HepG2 (cell line): ENCODE measurements at regions not wholly inside any gene's neighbourhood (a gene's known extent, or its start where the extent isn't known, plus 50 kb on each side); places are given as distances from the start of the nearest gene placed in this dataset.

ENCODE experiments used
- ATAC-seq: fragments of 200-7000 bp; cut with Tn5 transposase; 3 replicates; pipeline ENCODE4 v1.9.1; 2020; ENCODE audit warnings: mild to moderate bottlenecking, moderate library complexity
- BruUV-seq: library from RNA; stranded (reverse); fragments of 400-500 nt; replicated peaks from 2 replicates; lab custom pipeline; 2021; lab: Mats Ljungman, UMichigan
- CTCF ChIA-PET: fragments of 300-600 bp; formaldehyde crosslinking; extraction: SDS; loops from one replicate; lab custom pipeline; 2021; ENCODE audit warnings: low total read pairs, inconsistent platforms, low intra/inter-chr PET ratio; lab: Yijun Ruan, JAX
- POLR2A ChIA-PET: fragments of 350-600 bp; sonication (Branson Sonifier 250); formaldehyde crosslinking; loops from one replicate; lab custom pipeline; 2020; ENCODE audit warnings: antibody characterized with exemption, inconsistent platforms; lab: Yijun Ruan, JAX
- DNase-seq: peaks from one replicate; pipeline ENCODE4 v3.0.0-alpha.2; 2015; ENCODE audit warnings: low spot score
- FAIRE-seq: peaks from 3 replicates; lab custom pipeline; 2011; peaks lifted over from hg19 to GRCh38; lab: Jason Lieb, UNC
- H2AFZ ChIP-seq: one replicate; pipeline ENCODE4 v1.6.1; 2011; ENCODE audit warnings: low read length, inconsistent platforms
- H3K27ac ChIP-seq: fragments of 300-600 bp; 3 replicates; pipeline ENCODE4 v1.8.0; 2011; ENCODE audit warnings: mixed run types, mild to moderate bottlenecking, mixed read lengths, low read length, inconsistent platforms; ENCODE audit not compliant: insufficient read depth; ENCODE audit errors: extremely low read length
- H3K27me3 ChIP-seq, 2 experiments: fragments of 200-600 bp in 1 of 2; 2 replicates in 1 of 2; 3 replicates in 1 of 2; pipeline versions ENCODE4 v1.6.0 to v1.8.0; 2011; ENCODE audit warnings: low read length in 2 of 2, mild to moderate bottlenecking in 2 of 2, moderate library complexity in 2 of 2, inconsistent platforms in 1 of 2; ENCODE audit not compliant: insufficient read depth in 2 of 2, control insufficient read depth in 1 of 2
- H3K36me3 ChIP-seq, 2 experiments: fragments of 200-600 bp in 1 of 2; replicated peaks in 1 of 2; 2 replicates in 1 of 2; 3 replicates in 1 of 2; pipeline versions ENCODE4 v1.5.1 to v1.8.0; 2011; ENCODE audit warnings: low read length in 2 of 2, inconsistent platforms in 1 of 2; ENCODE audit not compliant: insufficient read depth in 2 of 2, control insufficient read depth in 1 of 2
- H3K4me1 ChIP-seq: 2 replicates; pipeline ENCODE4 v1.5.1; 2012; ENCODE audit warnings: low read length, inconsistent platforms; ENCODE audit not compliant: insufficient read depth
- H3K4me2 ChIP-seq: 2 replicates; pipeline ENCODE4 v1.6.0; 2011; ENCODE audit warnings: low read depth, low read length, inconsistent platforms
- H3K4me3 ChIP-seq, 3 experiments: fragments of 200-600 bp in 1 of 3; sonication (generic), shearing (Covaris generic) in 1 of 3; replicated peaks in 1 of 3; 2 replicates each; pipeline ENCODE4 v1.5.1; 2011 to 2016; ENCODE audit warnings: low read length in 3 of 3, inconsistent platforms in 2 of 3, low read depth in 2 of 3, mild to moderate bottlenecking in 2 of 3, control low read depth in 1 of 3, mixed read lengths in 1 of 3; ENCODE audit not compliant: insufficient read depth in 1 of 3
- H3K79me2 ChIP-seq: one replicate; pipeline ENCODE4 v1.6.1; 2011; ENCODE audit warnings: low read length, inconsistent platforms; ENCODE audit not compliant: insufficient read depth
- H3K9ac ChIP-seq: 2 replicates; pipeline ENCODE4 v1.6.0; 2011; ENCODE audit warnings: mild to moderate bottlenecking, low read depth, low read length, inconsistent platforms; ENCODE audit not compliant: insufficient read depth
- H3K9me3 ChIP-seq: 2 replicates; pipeline ENCODE4 v1.5.1; 2012; ENCODE audit warnings: mild to moderate bottlenecking, low read length
- H4K20me1 ChIP-seq: 2 replicates; pipeline ENCODE4 v1.6.0; 2011; ENCODE audit warnings: inconsistent platforms, mild to moderate bottlenecking, low read length, moderate library complexity; ENCODE audit not compliant: insufficient read depth
- NCOR1 ChIP-seq: fragments of 200-600 bp; sonication (generic); IDR thresholded peaks from 2 replicates; pipeline ENCODE4 v1.7.0; 2017; ENCODE audit warnings: antibody characterized with exemption, low read length, borderline replicate concordance
- POLR2AphosphoS2 ChIP-seq: IDR thresholded peaks from 2 replicates; pipeline ENCODE4 v1.6.1; 2011; ENCODE audit warnings: low read depth, low read length, improper control_type of control experiment
- RCOR2 ChIP-seq: IDR thresholded peaks from 2 replicates; pipeline ENCODE4 v1.6.1; 2016; ENCODE audit warnings: missing biosample characterization, missing genetic modification reagents
- RFX1 ChIP-seq: fragments of 450-650 bp; IDR thresholded peaks from 2 replicates; pipeline ENCODE4 v1.6.1; 2017
- SOX6 ChIP-seq, 2 experiments: fragments of 450-650 bp in 1 of 2; sonication (generic) in 1 of 2; formaldehyde crosslinking in 1 of 2; IDR thresholded peaks; 2 replicates each; pipeline versions ENCODE4 v1.4.0 to v1.6.1; 2017 to 2020; ENCODE audit warnings: antibody characterized with exemption in 1 of 2, mild to moderate bottlenecking in 1 of 2, missing genetic modification reagents in 1 of 2
- TARDBP ChIP-seq: sonication (generic); formaldehyde crosslinking; IDR thresholded peaks from 2 replicates; pipeline ENCODE4 v1.8.0; 2022; ENCODE audit warnings: mild to moderate bottlenecking, missing genetic modification reagents
- XBP1 ChIP-seq: sonication (generic); formaldehyde crosslinking; IDR thresholded peaks from 2 replicates; pipeline ENCODE4 v1.5.0; 2020; ENCODE audit warnings: missing genetic modification reagents
- ZNF207 ChIP-seq: fragments of 450-650 bp; IDR thresholded peaks from 2 replicates; pipeline ENCODE4 v1.6.1; 2016; ENCODE audit warnings: antibody characterized with exemption, borderline replicate concordance
- WGBS: methylation state at CpG from one replicate; pipeline ENCODE4 v1.1.6; 2017; ENCODE audit warnings: low lambda C conversion rate; 5-methylcytosine and 5-hydroxymethylcytosine counted together
- in situ Hi-C: cut with HindIII; loops from 2 replicates; pipeline ENCODE4 v1.10.0; 2017; ENCODE audit warnings: low pct_unique_long_range_greater_than_20kb; ENCODE audit not compliant: extremely low pct_ligation_motif_present
- intact Hi-C: fragments of 100-400 bp; cut with micrococcal nuclease; formaldehyde crosslinking; loops from one replicate; pipeline ENCODE4 v1.10.0; 2022; ENCODE audit not compliant: unreplicated experiment
- TF ChIP-seq, protein P1 (sequence below): sonication (generic); formaldehyde crosslinking; IDR thresholded peaks from 2 replicates; pipeline ENCODE4 v1.4.0; 2020; ENCODE audit warnings: missing genetic modification reagents, borderline replicate concordance
- TF ChIP-seq, protein P2 (sequence below): sonication (generic); formaldehyde crosslinking; IDR thresholded peaks from one replicate; pipeline ENCODE4 v1.5.1; 2020; ENCODE audit warnings: mild to moderate bottlenecking, missing genetic modification reagents; ENCODE audit errors: not compliant biosample characterization

DNA sequence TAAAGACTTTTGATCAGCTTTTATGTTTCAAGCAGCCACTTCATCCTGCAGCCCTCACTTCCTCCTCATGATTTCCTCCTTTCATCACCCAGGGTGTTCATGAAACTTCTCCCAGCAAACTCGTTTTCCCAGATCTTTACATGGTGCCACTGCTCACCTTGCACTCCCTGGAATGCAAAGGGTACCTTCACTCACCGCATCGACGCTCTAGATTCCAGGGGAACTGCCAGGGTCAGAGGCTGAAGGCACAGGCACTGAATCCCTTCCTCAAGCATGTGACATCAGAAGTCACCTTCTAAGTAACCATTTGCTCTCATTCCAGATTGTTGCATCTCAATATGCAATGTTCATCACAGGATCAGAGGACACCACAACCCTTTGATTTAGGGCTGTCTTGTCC, 82.8 kb downstream of the PRKAB2 start:
- no peak for DNase-seq
- in situ Hi-C loops: no loop called here
- intact Hi-C loops: no loop called here
- Histone ChIP-seq H3K4me3 (no peak overlapping the region), H3K4me1 (0 out of 2 replicates have a peak, but pooled peaks cover 8% of the 10 kb centered on the region), H3K27me3 (peaks cover 0 to 4% of the 10 kb centered on the region in 2 experiments; a peak in 1 of 5 replicates), H3K9ac (no peak overlapping the region), H4K20me1 (no peaks in the 10 kb centered on the region), H3K4me2 (no peak overlapping the region), H3K27ac (no peak overlapping the region), H3K79me2 (no peaks in the 10 kb centered on the region), H3K36me3 (no peaks in the 10 kb centered on the region), H3K9me3 (no peaks in the 10 kb centered on the region), H2AFZ (no peak overlapping the region)
- ChIA-PET CTCF (no interaction called here), POLR2A (no interaction called here)
- no peak for ATAC-seq
- no TSS peak for BruUV-seq
- 28% methylated on average over 4 of the region's 4 CpGs for WGBS
- FAIRE-seq: no peak
- TF ChIP-seq, protein P1, sequence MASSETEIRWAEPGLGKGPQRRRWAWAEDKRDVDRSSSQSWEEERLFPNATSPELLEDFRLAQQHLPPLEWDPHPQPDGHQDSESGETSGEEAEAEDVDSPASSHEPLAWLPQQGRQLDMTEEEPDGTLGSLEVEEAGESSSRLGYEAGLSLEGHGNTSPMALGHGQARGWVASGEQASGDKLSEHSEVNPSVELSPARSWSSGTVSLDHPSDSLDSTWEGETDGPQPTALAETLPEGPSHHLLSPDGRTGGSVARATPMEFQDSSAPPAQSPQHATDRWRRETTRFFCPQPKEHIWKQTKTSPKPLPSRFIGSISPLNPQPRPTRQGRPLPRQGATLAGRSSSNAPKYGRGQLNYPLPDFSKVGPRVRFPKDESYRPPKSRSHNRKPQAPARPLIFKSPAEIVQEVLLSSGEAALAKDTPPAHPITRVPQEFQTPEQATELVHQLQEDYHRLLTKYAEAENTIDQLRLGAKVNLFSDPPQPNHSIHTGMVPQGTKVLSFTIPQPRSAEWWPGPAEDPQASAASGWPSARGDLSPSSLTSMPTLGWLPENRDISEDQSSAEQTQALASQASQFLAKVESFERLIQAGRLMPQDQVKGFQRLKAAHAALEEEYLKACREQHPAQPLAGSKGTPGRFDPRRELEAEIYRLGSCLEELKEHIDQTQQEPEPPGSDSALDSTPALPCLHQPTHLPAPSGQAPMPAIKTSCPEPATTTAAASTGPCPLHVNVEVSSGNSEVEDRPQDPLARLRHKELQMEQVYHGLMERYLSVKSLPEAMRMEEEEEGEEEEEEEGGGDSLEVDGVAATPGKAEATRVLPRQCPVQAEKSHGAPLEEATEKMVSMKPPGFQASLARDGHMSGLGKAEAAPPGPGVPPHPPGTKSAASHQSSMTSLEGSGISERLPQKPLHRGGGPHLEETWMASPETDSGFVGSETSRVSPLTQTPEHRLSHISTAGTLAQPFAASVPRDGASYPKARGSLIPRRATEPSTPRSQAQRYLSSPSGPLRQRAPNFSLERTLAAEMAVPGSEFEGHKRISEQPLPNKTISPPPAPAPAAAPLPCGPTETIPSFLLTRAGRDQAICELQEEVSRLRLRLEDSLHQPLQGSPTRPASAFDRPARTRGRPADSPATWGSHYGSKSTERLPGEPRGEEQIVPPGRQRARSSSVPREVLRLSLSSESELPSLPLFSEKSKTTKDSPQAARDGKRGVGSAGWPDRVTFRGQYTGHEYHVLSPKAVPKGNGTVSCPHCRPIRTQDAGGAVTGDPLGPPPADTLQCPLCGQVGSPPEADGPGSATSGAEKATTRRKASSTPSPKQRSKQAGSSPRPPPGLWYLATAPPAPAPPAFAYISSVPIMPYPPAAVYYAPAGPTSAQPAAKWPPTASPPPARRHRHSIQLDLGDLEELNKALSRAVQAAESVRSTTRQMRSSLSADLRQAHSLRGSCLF (CRISPR knock-in tag): no peak
- TF ChIP-seq, protein P2, sequence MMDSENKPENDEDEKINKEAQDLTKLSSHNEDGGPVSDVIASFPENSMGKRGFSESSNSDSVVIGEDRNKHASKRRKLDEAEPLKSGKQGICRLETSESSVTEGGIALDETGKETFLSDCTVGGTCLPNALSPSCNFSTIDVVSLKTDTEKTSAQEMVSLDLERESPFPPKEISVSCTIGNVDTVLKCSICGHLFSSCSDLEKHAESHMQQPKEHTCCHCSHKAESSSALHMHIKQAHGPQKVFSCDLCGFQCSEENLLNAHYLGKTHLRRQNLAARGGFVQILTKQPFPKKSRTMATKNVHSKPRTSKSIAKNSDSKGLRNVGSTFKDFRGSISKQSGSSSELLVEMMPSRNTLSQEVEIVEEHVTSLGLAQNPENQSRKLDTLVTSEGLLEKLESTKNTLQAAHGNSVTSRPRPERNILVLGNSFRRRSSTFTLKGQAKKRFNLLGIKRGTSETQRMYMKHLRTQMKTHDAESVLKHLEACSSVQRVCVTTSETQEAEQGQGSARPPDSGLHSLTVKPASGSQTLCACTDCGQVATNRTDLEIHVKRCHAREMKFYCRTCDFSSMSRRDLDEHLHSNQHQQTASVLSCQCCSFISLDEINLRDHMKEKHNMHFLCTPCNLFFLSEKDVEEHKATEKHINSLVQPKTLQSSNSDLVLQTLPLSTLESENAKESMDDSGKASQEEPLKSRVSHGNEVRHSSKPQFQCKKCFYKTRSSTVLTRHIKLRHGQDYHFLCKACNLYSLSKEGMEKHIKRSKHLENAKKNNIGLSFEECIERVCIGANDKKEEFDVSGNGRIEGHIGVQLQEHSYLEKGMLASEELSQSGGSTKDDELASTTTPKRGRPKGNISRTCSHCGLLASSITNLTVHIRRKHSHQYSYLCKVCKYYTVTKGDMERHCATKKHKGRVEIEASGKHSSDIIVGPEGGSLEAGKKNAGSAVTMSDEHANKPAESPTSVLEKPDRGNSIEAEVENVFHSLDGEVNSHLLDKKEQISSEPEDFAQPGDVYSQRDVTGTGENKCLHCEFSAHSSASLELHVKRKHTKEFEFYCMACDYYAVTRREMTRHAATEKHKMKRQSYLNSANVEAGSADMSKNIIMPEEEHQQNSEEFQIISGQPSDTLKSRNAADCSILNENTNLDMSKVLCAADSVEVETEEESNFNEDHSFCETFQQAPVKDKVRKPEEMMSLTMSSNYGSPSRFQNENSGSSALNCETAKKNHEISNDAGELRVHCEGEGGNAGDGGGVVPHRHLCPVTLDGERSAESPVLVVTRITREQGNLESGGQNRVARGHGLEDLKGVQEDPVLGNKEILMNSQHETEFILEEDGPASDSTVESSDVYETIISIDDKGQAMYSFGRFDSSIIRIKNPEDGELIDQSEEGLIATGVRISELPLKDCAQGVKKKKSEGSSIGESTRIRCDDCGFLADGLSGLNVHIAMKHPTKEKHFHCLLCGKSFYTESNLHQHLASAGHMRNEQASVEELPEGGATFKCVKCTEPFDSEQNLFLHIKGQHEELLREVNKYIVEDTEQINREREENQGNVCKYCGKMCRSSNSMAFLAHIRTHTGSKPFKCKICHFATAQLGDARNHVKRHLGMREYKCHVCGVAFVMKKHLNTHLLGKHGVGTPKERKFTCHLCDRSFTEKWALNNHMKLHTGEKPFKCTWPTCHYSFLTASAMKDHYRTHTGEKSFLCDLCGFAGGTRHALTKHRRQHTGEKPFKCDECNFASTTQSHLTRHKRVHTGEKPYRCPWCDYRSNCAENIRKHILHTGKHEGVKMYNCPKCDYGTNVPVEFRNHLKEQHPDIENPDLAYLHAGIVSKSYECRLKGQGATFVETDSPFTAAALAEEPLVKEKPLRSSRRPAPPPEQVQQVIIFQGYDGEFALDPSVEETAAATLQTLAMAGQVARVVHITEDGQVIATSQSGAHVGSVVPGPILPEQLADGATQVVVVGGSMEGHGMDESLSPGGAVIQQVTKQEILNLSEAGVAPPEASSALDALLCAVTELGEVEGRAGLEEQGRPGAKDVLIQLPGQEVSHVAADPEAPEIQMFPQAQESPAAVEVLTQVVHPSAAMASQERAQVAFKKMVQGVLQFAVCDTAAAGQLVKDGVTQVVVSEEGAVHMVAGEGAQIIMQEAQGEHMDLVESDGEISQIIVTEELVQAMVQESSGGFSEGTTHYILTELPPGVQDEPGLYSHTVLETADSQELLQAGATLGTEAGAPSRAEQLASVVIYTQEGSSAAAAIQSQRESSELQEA: no peak
- TF ChIP-seq XBP1 (CRISPR knock-in tag) (no peak), NCOR1 (no peak), TARDBP (CRISPR knock-in tag) (no peak), SOX6 (IDR thresholded peaks at IDR 0.05) (no peak), SOX6 (CRISPR knock-in tag; IDR thresholded peaks at IDR 0.05) (no peak), RCOR2 (CRISPR knock-in tag) (no peak), ZNF207 (no peak), RFX1 (no peak), POLR2AphosphoS2 (no peak)
